HepG2 (cell line): ENCODE measurements at regions not wholly inside any gene's neighbourhood (a gene's known extent, or its start where the extent isn't known, plus 50 kb on each side); places are given as distances from the start of the nearest gene placed in this dataset.

Source experiments
- ATAC-seq: fragments of 200-7000 bp; cut with Tn5 transposase; 3 replicates; pipeline ENCODE4 v1.9.1; 2020; ENCODE audit warnings: mild to moderate bottlenecking, moderate library complexity
- BruUV-seq: library from RNA; stranded (reverse); fragments of 400-500 nt; replicated peaks from 2 replicates; lab custom pipeline; 2021; lab: Mats Ljungman, UMichigan
- CTCF ChIA-PET: fragments of 300-600 bp; formaldehyde crosslinking; extraction: SDS; loops from one replicate; lab custom pipeline; 2021; ENCODE audit warnings: low total read pairs, inconsistent platforms, low intra/inter-chr PET ratio; lab: Yijun Ruan, JAX
- POLR2A ChIA-PET: fragments of 350-600 bp; sonication (Branson Sonifier 250); formaldehyde crosslinking; loops from one replicate; lab custom pipeline; 2020; ENCODE audit warnings: antibody characterized with exemption, inconsistent platforms; lab: Yijun Ruan, JAX
- DNase-seq: peaks from one replicate; pipeline ENCODE4 v3.0.0-alpha.2; 2015; ENCODE audit warnings: low spot score
- FAIRE-seq: peaks from 3 replicates; lab custom pipeline; 2011; peaks lifted over from hg19 to GRCh38; lab: Jason Lieb, UNC
- H2AFZ ChIP-seq: one replicate; pipeline ENCODE4 v1.6.1; 2011; ENCODE audit warnings: low read length, inconsistent platforms
- H3K27ac ChIP-seq: fragments of 300-600 bp; 3 replicates; pipeline ENCODE4 v1.8.0; 2011; ENCODE audit warnings: mixed run types, mild to moderate bottlenecking, mixed read lengths, low read length, inconsistent platforms; ENCODE audit not compliant: insufficient read depth; ENCODE audit errors: extremely low read length
- H3K27me3 ChIP-seq, 2 experiments: fragments of 200-600 bp in 1 of 2; 2 replicates in 1 of 2; 3 replicates in 1 of 2; pipeline versions ENCODE4 v1.6.0 to v1.8.0; 2011; ENCODE audit warnings: low read length in 2 of 2, mild to moderate bottlenecking in 2 of 2, moderate library complexity in 2 of 2, inconsistent platforms in 1 of 2; ENCODE audit not compliant: insufficient read depth in 2 of 2, control insufficient read depth in 1 of 2
- H3K36me3 ChIP-seq, 2 experiments: fragments of 200-600 bp in 1 of 2; replicated peaks in 1 of 2; 2 replicates in 1 of 2; 3 replicates in 1 of 2; pipeline versions ENCODE4 v1.5.1 to v1.8.0; 2011; ENCODE audit warnings: low read length in 2 of 2, inconsistent platforms in 1 of 2; ENCODE audit not compliant: insufficient read depth in 2 of 2, control insufficient read depth in 1 of 2
- H3K4me1 ChIP-seq: 2 replicates; pipeline ENCODE4 v1.5.1; 2012; ENCODE audit warnings: low read length, inconsistent platforms; ENCODE audit not compliant: insufficient read depth
- H3K4me2 ChIP-seq: 2 replicates; pipeline ENCODE4 v1.6.0; 2011; ENCODE audit warnings: low read depth, low read length, inconsistent platforms
- H3K4me3 ChIP-seq, 3 experiments: fragments of 200-600 bp in 1 of 3; sonication (generic), shearing (Covaris generic) in 1 of 3; replicated peaks in 1 of 3; 2 replicates each; pipeline ENCODE4 v1.5.1; 2011 to 2016; ENCODE audit warnings: low read length in 3 of 3, inconsistent platforms in 2 of 3, low read depth in 2 of 3, mild to moderate bottlenecking in 2 of 3, control low read depth in 1 of 3, mixed read lengths in 1 of 3; ENCODE audit not compliant: insufficient read depth in 1 of 3
- H3K79me2 ChIP-seq: one replicate; pipeline ENCODE4 v1.6.1; 2011; ENCODE audit warnings: low read length, inconsistent platforms; ENCODE audit not compliant: insufficient read depth
- H3K9ac ChIP-seq: 2 replicates; pipeline ENCODE4 v1.6.0; 2011; ENCODE audit warnings: mild to moderate bottlenecking, low read depth, low read length, inconsistent platforms; ENCODE audit not compliant: insufficient read depth
- H3K9me3 ChIP-seq: 2 replicates; pipeline ENCODE4 v1.5.1; 2012; ENCODE audit warnings: mild to moderate bottlenecking, low read length
- H4K20me1 ChIP-seq: 2 replicates; pipeline ENCODE4 v1.6.0; 2011; ENCODE audit warnings: inconsistent platforms, mild to moderate bottlenecking, low read length, moderate library complexity; ENCODE audit not compliant: insufficient read depth
- ESRRA ChIP-seq: sonication (generic); formaldehyde crosslinking; IDR thresholded peaks from 2 replicates; pipeline ENCODE4 v1.5.1; 2020; ENCODE audit warnings: mild to moderate bottlenecking, low read depth, missing genetic modification reagents
- KMT2A ChIP-seq: sonication (generic); formaldehyde crosslinking; IDR thresholded peaks from 2 replicates; pipeline ENCODE4 v1.4.0; 2020; ENCODE audit warnings: missing genetic modification reagents
- MLXIP ChIP-seq: sonication (generic); formaldehyde crosslinking; IDR thresholded peaks from 2 replicates; pipeline ENCODE4 v1.9.0; 2021; ENCODE audit warnings: missing genetic modification reagents, borderline replicate concordance
- POLR2AphosphoS5 ChIP-seq: IDR thresholded peaks from 2 replicates; pipeline ENCODE4 v1.6.1; 2012; ENCODE audit warnings: low read depth, low read length
- TEF ChIP-seq: sonication (generic); formaldehyde crosslinking; IDR thresholded peaks from 2 replicates; pipeline ENCODE4 v1.5.0; 2020; ENCODE audit warnings: missing genetic modification reagents
- TP53 ChIP-seq: sonication (generic); formaldehyde crosslinking; conservative IDR thresholded peaks from 2 replicates; pipeline ENCODE4 v1.4.0; 2020; ENCODE audit warnings: missing genetic modification reagents
- WGBS: methylation state at CpG from one replicate; pipeline ENCODE4 v1.1.6; 2017; ENCODE audit warnings: low lambda C conversion rate; 5-methylcytosine and 5-hydroxymethylcytosine counted together
- in situ Hi-C: cut with HindIII; loops from 2 replicates; pipeline ENCODE4 v1.10.0; 2017; ENCODE audit warnings: low pct_unique_long_range_greater_than_20kb; ENCODE audit not compliant: extremely low pct_ligation_motif_present
- intact Hi-C: fragments of 100-400 bp; cut with micrococcal nuclease; formaldehyde crosslinking; loops from one replicate; pipeline ENCODE4 v1.10.0; 2022; ENCODE audit not compliant: unreplicated experiment

GRCh38 chr13:76009267-76009890 is 373.2 kb downstream of the LMO7 start (continued):
- TF ChIP-seq MLXIP (CRISPR knock-in tag) (no peak), ESRRA (CRISPR knock-in tag) (no peak)

- no peak overlapping the region for H3K27ac ChIP-seq
- TF ChIP-seq KMT2A (no peak), TP53 (CRISPR knock-in tag) (no peak), POLR2AphosphoS5 (no peak), TEF (no peak)
- TF ChIP-seq, all 625 proteins: peak for 0
- ATAC-seq (no peak), FAIRE-seq (no peak), DNase-seq (no peak)
- no peaks in the 10 kb centered on the region for H3K36me3 ChIP-seq
- H3K4me3 ChIP-seq: no peak overlapping the region
- H3K9me3 ChIP-seq: no peaks in the 10 kb centered on the region
- WGBS: 0% methylated on average over 2 of the region's 2 CpGs
- no peak overlapping the region for H3K9ac ChIP-seq
- ChIA-PET CTCF (no interaction called here), POLR2A (no interaction called here)
- H3K79me2 ChIP-seq: no peaks in the 10 kb centered on the region
- no peaks in the 10 kb centered on the region for H3K27me3 ChIP-seq
- BruUV-seq: no TSS peak
- H4K20me1 ChIP-seq: no peaks in the 10 kb centered on the region
- no peak overlapping the region for H2AFZ ChIP-seq
- in situ Hi-C loops (loop anchor here (25.0 kb wide), 1 partner anchor 342 kb away; no protein-coding TSS in a partner anchor), intact Hi-C loops (no loop called here)
- no peaks in the 10 kb centered on the region for H3K4me1 ChIP-seq
- H3K4me2 ChIP-seq: no peak overlapping the region
Observed at GRCh38 chr13:76004416-76004815, 368.3 kb downstream of the LMO7 start.
